Activated naive CD8-positive, alpha-beta T cell (primary cell): ENCODE measurements at regions not wholly inside any gene's neighbourhood (a gene's known extent, or its start where the extent isn't known, plus 50 kb on each side); places are given as distances from the start of the nearest gene placed in this dataset.

Source experiments
- H3K27ac Mint-ChIP-seq: one replicate; pipeline ENCODE4 v1.8.0; 2021; ENCODE audit warnings: mixed read lengths
- H3K27me3 Mint-ChIP-seq: one replicate; pipeline ENCODE4 v1.8.0; 2021; ENCODE audit warnings: mixed read lengths
- H3K36me3 Mint-ChIP-seq: one replicate; pipeline ENCODE4 v1.8.0; 2021; ENCODE audit warnings: mixed read lengths
- H3K4me1 Mint-ChIP-seq: one replicate; pipeline ENCODE4 v1.8.0; 2021; ENCODE audit warnings: low read depth, mixed read lengths
- H3K4me3 Mint-ChIP-seq: one replicate; pipeline ENCODE4 v1.8.0; 2021; ENCODE audit warnings: mild to moderate bottlenecking, mixed read lengths
- H3K9me3 Mint-ChIP-seq: one replicate; pipeline ENCODE4 v1.8.0; 2021; ENCODE audit warnings: low read depth, mixed read lengths

DNA sequence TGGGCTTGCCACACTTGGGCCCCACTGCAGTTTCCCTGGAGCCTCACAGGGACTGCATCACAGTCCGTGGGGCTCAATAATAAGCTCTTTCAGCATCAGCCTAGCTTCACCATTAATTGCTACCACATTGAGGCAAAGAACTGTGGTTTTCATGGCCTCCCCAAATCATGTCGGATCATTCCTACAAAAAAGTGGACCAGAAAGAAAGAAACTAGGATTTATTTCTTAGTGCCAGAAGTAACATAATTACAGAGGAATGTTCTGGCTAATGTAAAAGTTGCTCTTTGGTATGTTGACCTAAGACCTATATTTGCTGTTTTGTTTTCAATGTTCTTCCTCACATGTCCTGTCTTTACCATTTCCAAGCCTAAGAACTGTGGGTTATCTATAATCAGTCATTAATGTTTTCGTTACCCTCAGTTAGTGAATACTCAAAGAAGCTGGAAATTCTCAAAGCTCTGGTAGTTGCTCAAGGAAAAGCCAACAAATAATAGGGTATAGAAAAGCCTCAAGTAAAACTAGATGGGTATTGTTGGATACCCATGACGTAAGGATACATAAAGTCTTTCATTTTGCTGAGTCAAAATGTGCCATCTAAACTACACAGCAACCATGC lies 173.9 kb downstream of the LTN1 start:
- no peak overlapping the region for H3K27ac Mint-ChIP-seq
- H3K9me3 Mint-ChIP-seq = peaks cover 6% of the 10 kb centered on the region
- no peaks in the 10 kb centered on the region for H3K27me3 Mint-ChIP-seq
- no peak overlapping the region for H3K4me3 Mint-ChIP-seq
- peaks cover 17% of the 10 kb centered on the region for H3K36me3 Mint-ChIP-seq
- no peaks in the 10 kb centered on the region for H3K4me1 Mint-ChIP-seq

DNA sequence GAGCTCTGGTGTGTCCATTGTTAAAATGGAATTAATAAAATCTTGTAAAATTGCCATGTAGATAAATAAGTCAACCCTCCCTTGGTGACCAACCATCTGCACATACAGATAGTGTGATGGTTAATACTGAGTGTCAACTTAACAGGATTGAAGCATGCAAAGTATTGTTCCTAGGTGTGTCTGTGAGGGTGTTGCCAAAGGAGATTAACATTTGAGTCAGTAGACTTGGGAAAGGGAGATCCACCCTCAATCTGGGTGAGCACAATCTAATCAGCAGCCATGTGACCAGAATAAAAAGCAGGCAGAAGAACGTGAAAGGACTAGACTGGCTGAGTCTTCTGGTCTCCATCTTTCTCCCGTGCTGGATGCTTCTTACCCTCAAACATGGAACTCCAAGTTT lies 174.8 kb downstream of the LTN1 start:
- H3K4me3 Mint-ChIP-seq = no peak overlapping the region
- H3K36me3 Mint-ChIP-seq = peaks cover 23% of the 10 kb centered on the region
- H3K27me3 Mint-ChIP-seq = no peaks in the 10 kb centered on the region
- peaks cover 6% of the 10 kb centered on the region for H3K9me3 Mint-ChIP-seq
- no peak overlapping the region for H3K27ac Mint-ChIP-seq
- H3K4me1 Mint-ChIP-seq = no peaks in the 10 kb centered on the region

DNA sequence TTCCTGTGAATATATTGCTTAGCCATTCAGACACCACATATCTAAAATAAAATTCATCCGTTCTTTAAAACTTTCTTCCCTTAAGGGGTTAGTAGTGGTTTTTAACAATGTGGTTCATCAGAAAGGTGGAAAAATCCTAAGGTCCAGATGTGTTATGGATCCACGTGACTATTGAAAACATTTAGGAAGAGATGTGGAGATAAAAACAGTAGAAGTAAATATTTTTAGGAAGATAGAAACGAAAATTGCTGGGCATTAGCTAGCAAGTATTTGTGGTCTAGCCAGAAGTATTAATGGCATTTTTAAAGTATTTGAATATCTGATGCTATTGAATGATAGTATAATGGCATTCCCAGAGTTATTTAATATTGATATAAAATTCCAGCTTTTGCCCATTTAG lies 180.8 kb downstream of the LTN1 start:
- no peaks in the 10 kb centered on the region for H3K27me3 Mint-ChIP-seq
- H3K36me3 Mint-ChIP-seq = peaks cover 46% of the 10 kb centered on the region
- H3K4me3 Mint-ChIP-seq = no peak overlapping the region
- H3K9me3 Mint-ChIP-seq = peaks cover 6% of the 10 kb centered on the region
- no peak overlapping the region for H3K27ac Mint-ChIP-seq
- H3K4me1 Mint-ChIP-seq = no peaks in the 10 kb centered on the region

DNA sequence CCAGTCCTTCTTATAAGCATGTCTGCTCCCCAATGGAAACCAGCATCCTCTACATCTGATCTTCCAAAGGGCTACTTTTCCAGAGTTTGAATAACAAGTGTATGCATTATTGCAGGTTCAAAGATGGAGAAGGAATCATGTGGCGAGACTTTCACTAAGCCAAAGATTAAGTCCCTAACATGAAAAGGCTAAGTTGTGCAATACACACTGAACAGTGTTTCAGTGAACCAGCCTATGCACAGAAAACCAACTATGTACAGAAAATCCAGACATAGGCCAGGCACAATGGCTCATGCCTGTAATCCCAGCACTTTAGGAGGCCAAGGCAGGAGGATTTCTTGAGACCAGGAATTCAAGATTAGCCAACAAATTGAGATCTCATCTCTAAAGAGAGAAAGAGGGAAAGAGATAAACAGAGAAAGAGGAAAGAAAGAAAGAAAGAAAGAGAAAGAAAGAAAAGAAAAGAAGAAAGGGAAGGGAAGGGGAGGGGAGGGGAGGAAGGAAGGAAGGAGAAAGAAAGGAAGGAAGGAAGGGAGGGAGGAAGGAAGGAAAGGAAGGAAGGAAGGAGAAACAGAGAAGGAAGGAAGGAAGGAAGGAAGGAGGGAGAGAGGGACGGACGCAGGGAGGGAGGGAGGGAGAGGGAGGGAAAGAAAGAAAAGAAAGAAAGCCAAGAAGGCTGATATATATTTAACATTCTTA lies 181.7 kb downstream of the LTN1 start:
- no peak overlapping the region for H3K27ac Mint-ChIP-seq
- no peaks in the 10 kb centered on the region for H3K4me1 Mint-ChIP-seq
- no peaks in the 10 kb centered on the region for H3K27me3 Mint-ChIP-seq
- H3K9me3 Mint-ChIP-seq = peaks cover 6% of the 10 kb centered on the region
- no peak overlapping the region for H3K4me3 Mint-ChIP-seq
- H3K36me3 Mint-ChIP-seq = peaks cover 50% of the 10 kb centered on the region

DNA sequence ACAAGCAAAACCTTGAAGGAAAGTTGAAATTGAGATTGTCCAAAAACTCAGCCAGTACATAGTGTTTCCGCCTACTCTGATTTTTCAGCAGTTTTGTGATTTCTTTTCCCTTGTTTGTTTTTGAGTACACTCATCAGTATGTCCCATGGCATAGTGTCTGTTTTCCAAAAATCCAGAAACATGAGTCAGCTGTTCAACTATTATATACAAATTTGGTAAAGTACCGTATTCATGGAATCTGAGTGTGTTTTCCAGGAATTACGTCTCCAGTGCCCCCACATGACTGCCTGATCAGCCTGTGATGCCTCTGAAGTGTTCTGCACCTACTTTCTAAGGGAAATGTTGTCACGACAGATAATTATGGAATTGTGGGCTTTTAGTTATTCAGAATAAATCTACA lies 186.8 kb downstream of the LTN1 start:
- no peaks in the 10 kb centered on the region for H3K9me3 Mint-ChIP-seq
- H3K27ac Mint-ChIP-seq = no peak overlapping the region
- H3K36me3 Mint-ChIP-seq = peaks cover 31% of the 10 kb centered on the region
- no peaks in the 10 kb centered on the region for H3K27me3 Mint-ChIP-seq
- H3K4me1 Mint-ChIP-seq = no peaks in the 10 kb centered on the region
- H3K4me3 Mint-ChIP-seq = no peak overlapping the region

DNA sequence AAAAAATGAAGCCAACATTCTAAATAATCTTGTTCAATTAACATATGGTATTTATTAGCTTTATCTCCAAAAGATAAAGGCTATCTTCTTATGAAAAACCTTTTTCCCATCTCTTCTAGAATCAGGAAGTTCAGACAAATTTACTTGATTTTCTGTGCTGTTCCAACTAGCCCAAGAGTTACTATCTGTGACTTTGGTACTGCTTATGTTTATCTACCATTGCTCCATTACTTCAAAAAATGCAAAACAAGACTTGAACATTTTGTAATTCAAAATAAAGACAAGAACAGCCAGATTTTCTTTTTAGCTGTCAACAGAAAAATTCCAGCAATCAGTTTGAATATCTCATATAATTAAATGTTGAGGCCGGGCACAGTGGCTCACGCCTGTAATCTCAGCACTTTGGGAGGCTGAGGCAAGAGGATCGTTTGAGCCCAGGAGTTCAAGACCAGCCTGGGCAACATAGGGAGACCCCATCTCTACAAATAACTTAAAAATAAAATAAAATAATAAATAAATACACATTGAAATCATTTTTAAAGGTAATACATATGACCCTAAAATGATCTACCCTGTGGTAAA lies 188.5 kb downstream of the LTN1 start:
- no peak overlapping the region for H3K27ac Mint-ChIP-seq
- H3K9me3 Mint-ChIP-seq = no peaks in the 10 kb centered on the region
- no peaks in the 10 kb centered on the region for H3K4me1 Mint-ChIP-seq
- H3K36me3 Mint-ChIP-seq = peaks cover 32% of the 10 kb centered on the region
- H3K4me3 Mint-ChIP-seq = no peak overlapping the region
- H3K27me3 Mint-ChIP-seq = no peaks in the 10 kb centered on the region

DNA sequence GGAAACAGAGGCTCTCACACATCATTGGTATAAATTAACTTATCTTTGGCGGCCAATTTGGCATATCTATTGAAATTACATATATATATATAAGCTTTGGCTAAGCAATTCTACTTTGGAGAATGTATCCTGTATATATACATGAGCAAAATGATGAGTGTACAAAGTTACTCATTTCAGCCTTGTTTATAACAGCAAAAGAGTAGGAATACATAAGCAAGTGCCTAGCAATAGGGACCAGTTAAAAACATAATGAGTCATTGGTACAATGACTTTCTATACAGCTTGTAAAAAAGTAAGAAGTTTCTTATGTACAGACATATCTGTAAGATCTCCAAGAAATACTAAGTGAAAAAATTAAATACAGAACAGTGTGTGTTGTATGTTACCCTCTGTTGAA lies 190.8 kb downstream of the LTN1 start:
- Mint-ChIP-seq H3K36me3 (peaks cover 18% of the 10 kb centered on the region), H3K9me3 (no peaks in the 10 kb centered on the region), H3K4me1 (no peaks in the 10 kb centered on the region), H3K27me3 (no peaks in the 10 kb centered on the region), H3K4me3 (no peak overlapping the region), H3K27ac (no peak overlapping the region)

DNA sequence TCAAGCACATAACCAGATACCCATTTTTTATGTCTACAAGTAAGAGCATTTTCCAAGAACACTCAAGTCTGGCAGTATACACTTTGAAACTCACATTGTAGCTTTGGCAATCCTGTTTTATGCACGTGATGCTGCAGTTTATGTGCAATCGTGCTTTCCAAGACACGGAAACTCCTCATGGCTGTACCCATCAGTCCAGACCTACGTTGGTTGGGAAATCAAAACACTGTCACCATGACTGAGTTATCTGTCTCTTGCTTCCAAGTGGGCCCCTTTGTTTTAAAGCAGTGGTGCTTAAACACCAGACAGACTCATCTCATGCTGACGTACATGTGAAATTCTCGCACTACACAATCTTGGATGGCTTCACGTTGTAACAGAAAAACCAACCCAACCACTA lies 192.8 kb downstream of the LTN1 start:
- Mint-ChIP-seq H3K4me1 (no peaks in the 10 kb centered on the region), H3K9me3 (no peaks in the 10 kb centered on the region), H3K27ac (no peak overlapping the region), H3K36me3 (peaks cover 16% of the 10 kb centered on the region), H3K4me3 (no peak overlapping the region), H3K27me3 (no peaks in the 10 kb centered on the region)

DNA sequence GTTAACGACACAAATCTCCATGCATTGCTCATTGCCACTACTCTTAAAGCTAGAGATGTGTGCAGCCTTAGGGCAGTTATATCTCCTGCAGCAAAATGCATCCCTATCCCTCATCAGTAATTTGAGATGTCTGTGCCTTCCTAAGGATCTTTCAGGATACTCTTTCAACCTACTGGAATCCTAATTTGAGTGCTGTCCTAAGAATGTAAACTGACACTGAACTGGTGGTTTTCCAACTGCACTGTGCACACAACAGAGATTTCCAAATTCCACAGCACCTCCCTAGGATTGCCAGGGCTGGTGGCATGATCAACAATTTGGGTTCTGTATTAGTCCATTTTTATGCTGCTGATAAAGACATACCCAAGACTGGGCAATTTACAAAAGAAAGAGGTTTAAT lies 193.9 kb downstream of the LTN1 start:
- Mint-ChIP-seq H3K9me3 (no peaks in the 10 kb centered on the region), H3K27ac (no peak overlapping the region), H3K4me3 (no peak overlapping the region), H3K27me3 (no peaks in the 10 kb centered on the region), H3K36me3 (peaks cover 16% of the 10 kb centered on the region), H3K4me1 (no peaks in the 10 kb centered on the region)

DNA sequence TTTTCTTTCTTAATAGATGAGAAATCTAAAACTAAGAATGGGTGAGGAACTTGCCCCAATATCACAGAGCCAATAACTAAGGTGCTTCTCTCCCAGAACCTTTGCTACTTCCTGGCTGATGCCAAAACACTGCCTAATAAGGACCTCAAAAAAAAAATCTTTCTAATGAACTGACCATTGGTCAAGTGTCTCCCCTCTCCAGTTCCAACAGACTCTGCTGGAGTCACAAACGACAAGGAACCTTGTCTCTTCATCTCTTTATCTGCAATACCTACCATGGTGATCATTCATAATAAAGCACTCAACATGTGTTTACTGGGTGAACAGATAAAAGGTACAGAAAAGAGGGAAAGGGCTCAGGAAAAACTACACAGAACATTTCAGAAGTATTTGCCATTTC lies 197.4 kb downstream of the LTN1 start:
- peaks cover 18% of the 10 kb centered on the region for H3K36me3 Mint-ChIP-seq
- no peaks in the 10 kb centered on the region for H3K4me1 Mint-ChIP-seq
- no peak overlapping the region for H3K27ac Mint-ChIP-seq
- no peak overlapping the region for H3K4me3 Mint-ChIP-seq
- H3K9me3 Mint-ChIP-seq = no peaks in the 10 kb centered on the region
- no peaks in the 10 kb centered on the region for H3K27me3 Mint-ChIP-seq

DNA sequence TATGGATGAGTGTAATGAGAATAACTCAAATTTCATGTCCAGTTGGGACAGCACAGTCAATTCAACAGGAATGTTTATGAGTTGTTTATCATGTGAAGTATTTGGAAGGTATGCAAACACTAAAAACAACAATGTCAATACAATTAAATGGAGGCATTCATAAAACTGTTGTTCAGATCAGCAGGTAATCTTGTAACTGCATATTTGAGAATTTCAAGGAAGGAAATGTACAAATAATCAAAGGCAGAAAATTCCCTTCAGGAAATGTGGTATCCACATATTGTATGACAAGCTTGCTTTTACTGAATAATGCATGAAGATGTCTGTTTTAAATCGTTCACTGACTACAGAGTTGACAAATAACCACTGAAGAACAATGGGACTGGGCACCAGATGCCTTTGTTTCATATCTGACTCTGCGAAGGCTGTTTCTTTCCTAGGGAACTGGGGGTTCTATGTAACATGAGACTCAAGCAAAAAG lies 198.3 kb downstream of the LTN1 start:
- no peaks in the 10 kb centered on the region for H3K27me3 Mint-ChIP-seq
- H3K4me3 Mint-ChIP-seq = no peak overlapping the region
- no peaks in the 10 kb centered on the region for H3K9me3 Mint-ChIP-seq
- H3K27ac Mint-ChIP-seq = no peak overlapping the region
- H3K36me3 Mint-ChIP-seq = peaks cover 14% of the 10 kb centered on the region
- no peaks in the 10 kb centered on the region for H3K4me1 Mint-ChIP-seq

DNA sequence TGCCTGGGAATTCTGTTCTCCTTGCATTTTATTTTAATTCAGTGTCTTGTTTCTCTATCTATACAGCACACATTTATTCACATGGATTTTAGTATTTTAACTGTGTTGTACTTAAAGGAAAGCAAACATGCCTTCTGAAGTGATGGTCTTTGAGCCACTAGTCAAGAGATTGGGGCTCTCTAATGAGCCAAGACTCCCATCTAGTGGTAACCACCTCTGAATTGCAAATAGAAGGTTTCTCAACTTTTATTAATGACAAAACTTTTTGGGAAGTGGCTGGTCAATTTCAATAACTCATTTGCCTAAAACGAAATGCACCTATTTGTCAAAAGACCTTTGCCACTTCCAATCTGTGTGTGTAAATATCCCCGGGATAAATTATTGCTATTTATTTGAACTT lies 199.6 kb downstream of the LTN1 start:
- Mint-ChIP-seq H3K4me1 (no peaks in the 10 kb centered on the region), H3K27me3 (no peaks in the 10 kb centered on the region), H3K36me3 (peaks cover 12% of the 10 kb centered on the region), H3K27ac (no peak overlapping the region), H3K4me3 (no peak overlapping the region), H3K9me3 (no peaks in the 10 kb centered on the region)

DNA sequence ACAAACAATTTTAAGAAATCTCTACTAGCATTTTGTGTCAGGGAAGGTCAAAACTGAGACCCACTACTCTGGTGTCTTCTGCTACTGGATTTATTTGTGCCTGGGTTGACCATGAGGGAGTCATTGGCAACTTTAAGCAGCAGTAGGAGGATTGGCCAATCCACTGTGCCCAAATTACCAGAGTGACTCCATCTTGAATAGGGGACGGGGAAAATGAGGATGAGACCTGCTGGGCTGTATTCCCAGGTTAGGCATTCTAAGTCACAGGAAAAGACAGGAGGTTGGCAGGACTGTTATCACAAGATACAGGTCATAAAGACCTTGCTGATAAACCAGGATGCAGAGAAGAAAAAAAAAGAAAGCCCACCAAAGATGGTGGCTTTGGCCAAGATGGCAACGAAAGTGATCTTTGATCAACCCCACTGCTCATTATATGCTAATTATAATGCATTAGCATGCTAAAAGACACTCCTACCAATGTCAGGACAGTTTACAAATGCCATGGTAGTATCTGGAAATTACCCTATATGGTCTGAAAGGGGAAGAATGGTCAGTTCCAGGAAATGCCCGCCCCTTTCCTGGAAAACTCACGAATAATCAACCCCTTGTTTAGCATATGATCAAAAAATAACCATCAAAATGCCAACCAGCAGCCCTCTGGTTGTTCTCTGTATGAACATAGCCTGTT lies 200.9 kb downstream of the LTN1 start:
- H3K27me3 Mint-ChIP-seq = no peaks in the 10 kb centered on the region
- no peak overlapping the region for H3K4me3 Mint-ChIP-seq
- H3K36me3 Mint-ChIP-seq = peaks cover 15% of the 10 kb centered on the region
- H3K4me1 Mint-ChIP-seq = no peaks in the 10 kb centered on the region
- no peaks in the 10 kb centered on the region for H3K9me3 Mint-ChIP-seq
- H3K27ac Mint-ChIP-seq = no peak overlapping the region

DNA sequence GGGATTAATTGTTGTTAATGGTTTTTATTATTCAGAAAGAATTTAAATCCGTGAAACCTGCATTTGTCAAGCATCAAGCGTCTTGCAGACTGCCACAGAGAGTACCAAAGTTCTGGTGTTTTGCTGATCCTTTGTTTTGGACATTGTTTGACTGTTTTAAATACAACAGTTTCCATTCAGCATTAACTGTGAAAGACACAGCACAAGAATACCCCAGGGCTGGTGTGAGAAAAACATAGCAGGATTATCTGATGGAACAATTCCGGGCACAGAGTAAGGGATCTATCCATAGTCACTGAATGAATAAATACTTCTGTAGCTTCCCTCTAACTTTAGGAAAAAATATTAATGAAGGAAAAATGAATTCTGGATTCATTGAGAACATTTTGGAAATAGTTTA lies 202.3 kb downstream of the LTN1 start:
- Mint-ChIP-seq H3K27ac (no peak overlapping the region), H3K4me1 (no peaks in the 10 kb centered on the region), H3K9me3 (no peaks in the 10 kb centered on the region), H3K36me3 (peaks cover 21% of the 10 kb centered on the region), H3K4me3 (no peak overlapping the region), H3K27me3 (no peaks in the 10 kb centered on the region)

DNA sequence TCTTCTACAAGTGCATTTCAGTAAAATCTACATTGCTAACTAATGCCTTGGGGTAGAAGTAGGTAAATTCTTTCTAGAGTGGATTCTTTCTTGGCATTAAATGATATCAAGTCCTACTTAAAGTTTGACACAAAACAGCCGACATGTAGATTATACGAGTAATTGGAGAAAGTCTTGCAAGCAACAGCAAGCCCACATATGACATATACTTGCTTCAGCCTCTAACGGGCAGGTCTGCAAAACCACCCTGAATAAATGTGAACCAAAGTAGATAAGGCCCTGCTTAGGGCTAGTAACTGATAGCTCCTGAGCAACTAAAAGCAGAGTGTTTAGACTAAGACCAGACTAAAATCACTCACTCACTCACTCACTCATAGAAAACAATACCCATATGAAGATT lies 203.2 kb downstream of the LTN1 start:
- no peaks in the 10 kb centered on the region for H3K27me3 Mint-ChIP-seq
- H3K27ac Mint-ChIP-seq = no peak overlapping the region
- H3K4me3 Mint-ChIP-seq = no peak overlapping the region
- peaks cover 23% of the 10 kb centered on the region for H3K36me3 Mint-ChIP-seq
- no peaks in the 10 kb centered on the region for H3K9me3 Mint-ChIP-seq
- no peaks in the 10 kb centered on the region for H3K4me1 Mint-ChIP-seq
